ENCODE measurements at regions not wholly inside any gene's neighbourhood (a gene's known extent, or its start where the extent isn't known, plus 50 kb on each side); places are given as distances from the start of the nearest gene placed in this dataset.
A peak's percentile ranks its signal among the peaks of the same experiment; 100 is the strongest.
"Not testable (repeated sequence)": the region's sequence is repeated elsewhere in the genome, so short reads cannot be mapped to it uniquely, and the experiment has no call there.

DNA sequence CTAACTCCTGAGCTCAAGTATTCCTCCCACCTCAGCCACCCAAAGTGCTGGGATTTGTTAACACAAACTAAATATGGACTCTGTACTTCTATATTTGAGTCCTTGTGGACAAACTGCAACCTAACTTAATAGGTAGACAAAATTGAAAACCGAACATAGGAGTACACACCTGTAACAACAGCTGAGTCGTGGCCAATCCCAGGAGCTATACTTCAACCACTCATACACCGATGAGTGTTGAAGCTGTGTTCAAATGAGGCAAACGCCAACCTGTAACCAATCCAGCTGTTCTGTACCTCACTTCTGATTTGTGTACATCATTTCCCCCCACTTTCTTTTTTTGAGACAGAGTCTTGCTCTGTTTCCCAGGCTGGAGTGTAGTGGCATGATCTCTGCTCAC lies 471.5 kb upstream of the C16orf82 start:
- DNase-seq (no peak), ATAC-seq (ENCODE audit: low FRiP score in 2 of 2) (no peak)
- TF ChIP-seq, protein P1, sequence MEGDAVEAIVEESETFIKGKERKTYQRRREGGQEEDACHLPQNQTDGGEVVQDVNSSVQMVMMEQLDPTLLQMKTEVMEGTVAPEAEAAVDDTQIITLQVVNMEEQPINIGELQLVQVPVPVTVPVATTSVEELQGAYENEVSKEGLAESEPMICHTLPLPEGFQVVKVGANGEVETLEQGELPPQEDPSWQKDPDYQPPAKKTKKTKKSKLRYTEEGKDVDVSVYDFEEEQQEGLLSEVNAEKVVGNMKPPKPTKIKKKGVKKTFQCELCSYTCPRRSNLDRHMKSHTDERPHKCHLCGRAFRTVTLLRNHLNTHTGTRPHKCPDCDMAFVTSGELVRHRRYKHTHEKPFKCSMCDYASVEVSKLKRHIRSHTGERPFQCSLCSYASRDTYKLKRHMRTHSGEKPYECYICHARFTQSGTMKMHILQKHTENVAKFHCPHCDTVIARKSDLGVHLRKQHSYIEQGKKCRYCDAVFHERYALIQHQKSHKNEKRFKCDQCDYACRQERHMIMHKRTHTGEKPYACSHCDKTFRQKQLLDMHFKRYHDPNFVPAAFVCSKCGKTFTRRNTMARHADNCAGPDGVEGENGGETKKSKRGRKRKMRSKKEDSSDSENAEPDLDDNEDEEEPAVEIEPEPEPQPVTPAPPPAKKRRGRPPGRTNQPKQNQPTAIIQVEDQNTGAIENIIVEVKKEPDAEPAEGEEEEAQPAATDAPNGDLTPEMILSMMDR (IDR thresholded peaks at IDR 0.05): no peak
- TF ChIP-seq POLR2A (IDR thresholded peaks at IDR 0.05) (no peak), EP300 (IDR thresholded peaks at IDR 0.05) (no peak), POLR2AphosphoS5 (IDR thresholded peaks at IDR 0.05) (no peak)
- Histone ChIP-seq H3K4me3 (no peak overlapping the region), H3K27ac (no peak overlapping the region), H3K36me3 (no peaks in the 10 kb centered on the region), H3K4me1 (no peaks in the 10 kb centered on the region), H3K27me3 (no peaks in the 10 kb centered on the region), H3K9me3 (no peaks in the 10 kb centered on the region)
- WGBS, 2 donors: 81 to 82% methylated on average over 4 of the region's 4 CpGs

DNA sequence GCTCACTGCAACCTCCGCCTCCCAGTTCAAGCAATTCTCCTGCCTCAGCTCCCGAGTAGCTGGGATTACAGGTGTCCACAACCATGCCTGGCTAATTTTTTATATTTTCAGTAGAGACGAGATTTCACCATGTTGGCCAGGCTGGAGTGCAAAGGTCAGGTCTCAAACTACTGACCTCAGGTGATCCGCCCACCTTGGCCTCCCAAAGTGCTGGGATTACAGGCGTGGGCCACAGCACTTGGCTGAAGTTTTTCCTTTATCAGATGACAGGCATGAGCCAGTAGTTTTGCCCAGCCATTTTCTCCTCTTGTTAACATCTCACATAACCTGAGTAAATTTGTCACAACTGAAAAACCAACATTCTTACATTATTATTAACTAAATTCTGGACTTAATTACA lies 470.7 kb upstream of the C16orf82 start:
- H3K4me1 ChIP-seq; DNase-seq; H3K4me3 ChIP-seq; ATAC-seq (ENCODE audit: low FRiP score in 2 of 2); H3K9me3 ChIP-seq; H3K27ac ChIP-seq; H3K36me3 ChIP-seq; H3K27me3 ChIP-seq: not testable (repeated sequence)
- WGBS, 2 donors: 83 to 91% methylated on average over 5 of the region's 5 CpGs

DNA sequence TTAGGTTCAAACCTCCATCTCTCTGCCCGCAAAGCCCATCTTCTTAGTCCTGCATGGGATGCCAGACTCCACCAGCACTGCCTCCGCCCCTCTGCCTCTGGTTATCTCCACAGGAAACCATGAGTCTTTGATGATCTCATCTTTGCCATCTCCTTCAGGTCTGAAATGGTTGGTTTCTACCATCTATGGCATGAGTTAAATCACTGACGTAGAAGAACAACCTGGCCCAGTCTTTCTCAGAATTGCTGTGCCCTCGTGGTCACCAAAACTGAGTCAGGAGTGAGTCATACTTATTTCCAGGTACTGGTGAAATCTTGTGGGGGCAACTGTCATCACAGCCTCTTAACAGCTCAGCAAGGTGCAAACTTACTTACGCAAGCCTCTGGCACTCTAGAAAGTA lies 468.7 kb upstream of the C16orf82 start:
- no peaks in the 10 kb centered on the region for H3K27me3 ChIP-seq
- DNase-seq (no peak), ATAC-seq (ENCODE audit: low FRiP score in 2 of 2) (no peak)
- no peaks in the 10 kb centered on the region for H3K36me3 ChIP-seq
- H3K4me1 ChIP-seq: no peaks in the 10 kb centered on the region
- peak in 1 of 4 donors; percentile 49 for TF ChIP-seq EP300 (IDR thresholded peaks at IDR 0.05)
- TF ChIP-seq, protein P1 (IDR thresholded peaks at IDR 0.05): no peak
- WGBS, 2 donors: 72 to 75% methylated on average over 5 of the region's 5 CpGs
- no peak overlapping the region for H3K4me3 ChIP-seq
- no peaks in the 10 kb centered on the region for H3K9me3 ChIP-seq
- no peak overlapping the region for H3K27ac ChIP-seq

DNA sequence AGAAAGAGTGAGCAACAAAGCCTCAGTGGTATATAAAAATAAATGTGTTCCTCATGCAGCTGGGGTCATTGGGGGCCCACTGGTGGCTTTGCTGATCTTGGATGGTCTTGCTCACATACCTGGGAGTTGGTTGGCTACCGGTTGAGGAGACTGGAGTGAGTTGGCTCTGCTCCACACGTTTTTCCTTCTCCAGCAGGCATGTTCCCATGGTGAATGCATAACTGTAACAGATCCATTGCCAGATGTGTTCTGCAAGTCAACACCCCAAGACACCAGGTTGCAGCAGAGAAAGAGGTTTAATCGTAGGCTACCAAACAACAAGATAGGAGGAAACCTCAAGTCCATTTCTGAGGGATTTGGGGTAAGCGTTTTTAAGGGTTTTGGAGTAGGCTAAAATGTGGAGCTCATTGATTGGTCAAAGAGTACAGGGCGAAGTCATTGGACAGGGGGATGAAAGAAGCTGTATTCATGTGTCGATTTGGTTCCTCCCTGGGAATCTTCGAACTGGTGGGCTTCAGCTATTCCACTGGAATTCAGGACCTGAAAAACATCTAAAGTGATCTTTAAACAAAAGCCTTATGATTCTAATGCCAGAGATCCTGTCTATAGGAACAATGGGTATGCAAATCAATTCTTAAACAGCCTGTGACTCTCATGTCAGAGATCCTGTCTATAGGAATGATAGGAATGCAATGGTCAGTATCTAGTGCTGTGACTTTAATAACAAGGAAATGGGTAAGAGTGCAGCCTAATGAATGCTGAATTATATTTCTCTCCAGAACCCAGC lies 467.5 kb upstream of the C16orf82 start:
- Histone ChIP-seq H3K9me3 (no peaks in the 10 kb centered on the region), H3K36me3 (no peaks in the 10 kb centered on the region), H3K27me3 (no peaks in the 10 kb centered on the region), H3K4me1 (no peaks in the 10 kb centered on the region), H3K4me3 (no peak overlapping the region), H3K27ac (no peak overlapping the region)
- DNase-seq (no peak), ATAC-seq (ENCODE audit: low FRiP score in 2 of 2) (no peak)
- TF ChIP-seq POLR2AphosphoS5 (IDR thresholded peaks at IDR 0.05) (no peak), POLR2A (IDR thresholded peaks at IDR 0.05) (no peak), EP300 (IDR thresholded peaks at IDR 0.05) (no peak)
- TF ChIP-seq, protein P1 (IDR thresholded peaks at IDR 0.05): no peak
- 72 to 75% methylated on average over 7 of the region's 7 CpGs for WGBS, 2 donors

DNA sequence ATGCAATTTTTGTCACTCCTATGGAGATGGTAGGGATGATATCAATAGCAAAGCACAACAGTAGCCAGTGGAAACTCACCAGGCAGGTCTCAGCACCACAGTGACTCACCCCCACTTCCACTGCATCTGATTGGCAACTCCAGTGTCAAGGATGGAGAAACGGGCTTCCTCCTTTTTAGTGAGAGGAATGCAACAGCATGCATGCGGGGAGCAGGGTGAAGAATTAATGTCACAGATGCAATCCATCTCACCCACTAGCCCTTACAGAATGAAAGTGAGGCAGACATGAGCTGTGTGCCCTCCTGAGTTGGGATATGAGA lies 467.0 kb upstream of the C16orf82 start:
- DNase-seq: no peak
- WGBS, 2 donors: 47 to 53% methylated on average over 2 of the region's 2 CpGs
- TF ChIP-seq POLR2AphosphoS5 (IDR thresholded peaks at IDR 0.05): no peak
- TF ChIP-seq, protein P1 (IDR thresholded peaks at IDR 0.05): no peak

More for the DNA sequence above, 467.0 kb upstream of the C16orf82 start:
- no peaks in the 10 kb centered on the region for H3K36me3 ChIP-seq
- H3K27me3 ChIP-seq: no peaks in the 10 kb centered on the region
- no peak overlapping the region for H3K4me3 ChIP-seq
- H3K27ac ChIP-seq: no peak overlapping the region
- ATAC-seq (ENCODE audit: low FRiP score in 2 of 2): no peak
- no peaks in the 10 kb centered on the region for H3K9me3 ChIP-seq
- H3K4me1 ChIP-seq: no peaks in the 10 kb centered on the region

All from upper lobe of left lung (tissue), 6 donors.